DMS153 treated with DMSO at 0.1 percent for 48 hours (cell line): ENCODE measurements at regions not wholly inside any gene's neighbourhood (a gene's known extent, or its start where the extent isn't known, plus 50 kb on each side); places are given as distances from the start of the nearest gene placed in this dataset.

Experiments used
- DNase-seq: peaks from one replicate; lab custom pipeline; 2025; ENCODE audit not compliant: unreplicated experiment; lab: John Stamatoyannopoulos, UW

GRCh38 chr9:81214975-81215374 lies 474.4 kb downstream of the TLE1 start:
- no peak for DNase-seq

- no peak for DNase-seq
Measured at GRCh38 chr9:81213456-81213855, 475.9 kb downstream of the TLE1 start.

GRCh38 chr9:81211741-81212140 lies 477.6 kb downstream of the TLE1 start:
- no peak for DNase-seq

- no peak for DNase-seq
Measured at GRCh38 chr9:81207651-81208050, 481.7 kb downstream of the TLE1 start.

- DNase-seq: no peak
Measured at GRCh38 chr9:81202292-81202691, 487.1 kb downstream of the TLE1 start.

- no peak for DNase-seq
Measured at GRCh38 chr9:81195206-81195605, 494.1 kb downstream of the TLE1 start.

GRCh38 chr9:81193362-81194339 lies 495.7 kb downstream of the TLE1 start:
- DNase-seq: peak; percentile 70

GRCh38 chr9:81191222-81191621 lies 498.1 kb downstream of the TLE1 start:
- no peak for DNase-seq

- DNase-seq: no peak
Measured at GRCh38 chr9:81190659-81191058, 498.7 kb downstream of the TLE1 start.

GRCh38 chr9:81183761-81184160 lies 505.6 kb downstream of the TLE1 start:
- no peak for DNase-seq

GRCh38 chr9:81182431-81182830 lies 506.9 kb downstream of the TLE1 start:
- no peak for DNase-seq

- DNase-seq: no peak
Measured at GRCh38 chr9:81174023-81174422, 515.3 kb downstream of the TLE1 start.

- no peak for DNase-seq
Measured at GRCh38 chr9:81171689-81172088, 517.7 kb downstream of the TLE1 start.

- DNase-seq: no peak
Measured at GRCh38 chr9:81162361-81162760, 527.0 kb downstream of the TLE1 start.

GRCh38 chr9:81156381-81156780 lies 533.0 kb downstream of the TLE1 start:
- no peak for DNase-seq

- peak; percentile 83 for DNase-seq
Measured at GRCh38 chr9:81150016-81150625, 539.2 kb downstream of the TLE1 start.

GRCh38 chr9:81146684-81147337 lies 542.5 kb downstream of the TLE1 start:
- no peak for DNase-seq

GRCh38 chr9:81146241-81146640 lies 543.1 kb downstream of the TLE1 start:
- DNase-seq: no peak

GRCh38 chr9:81145331-81145963 lies 543.9 kb downstream of the TLE1 start:
- DNase-seq: no peak

GRCh38 chr9:81141961-81142360 lies 547.4 kb downstream of the TLE1 start:
- DNase-seq: no peak

- DNase-seq: no peak
Measured at GRCh38 chr9:81137976-81138568, 551.3 kb downstream of the TLE1 start.
